A673 (cell line): ENCODE measurements at regions not wholly inside any gene's neighbourhood (a gene's known extent, or its start where the extent isn't known, plus 50 kb on each side); places are given as distances from the start of the nearest gene placed in this dataset.

Source experiments
- BruUV-seq: library from RNA; stranded (reverse); fragments of 400-500 nt; replicated peaks from 2 replicates; lab custom pipeline; 2021; lab: Mats Ljungman, UMichigan
- CTCF ChIA-PET: fragments of 300-600 bp; sonication (Branson Sonifier 250); formaldehyde crosslinking; loops from one replicate; lab custom pipeline; 2022; ENCODE audit warnings: antibody characterized with exemption; lab: Charles Lee
- POLR2A ChIA-PET: fragments of 300-600 bp; sonication (Branson Sonifier 250); formaldehyde crosslinking; loops from one replicate; lab custom pipeline; 2022; ENCODE audit warnings: antibody characterized with exemption; ENCODE audit not compliant: low non-redundant PET; lab: Charles Lee
- DNase-seq: peaks from one replicate; pipeline ENCODE4 v3.0.0-alpha.2; 2015; ENCODE audit warnings: low spot score
- H3K27ac ChIP-seq: fragments of 200-600 bp; sonication (generic); 2 replicates; pipeline ENCODE4 v1.5.1; 2016; ENCODE audit warnings: mixed run types, low read depth, mild to moderate bottlenecking, mixed read lengths, antibody characterized with exemption, low read length; ENCODE audit not compliant: poor library complexity, severe bottlenecking
- H3K27me3 ChIP-seq: fragments of 200-600 bp; sonication (generic); replicated peaks from 2 replicates; pipeline ENCODE4 v1.6.1; 2017; ENCODE audit warnings: mixed run types, low read depth, mild to moderate bottlenecking, mixed read lengths, antibody characterized with exemption, low read length; ENCODE audit not compliant: insufficient read depth, poor library complexity
- H3K36me3 ChIP-seq: fragments of 200-600 bp; sonication (generic); 2 replicates; pipeline ENCODE4 v1.6.1; 2016; ENCODE audit warnings: mixed run types, mild to moderate bottlenecking, mixed read lengths, antibody characterized with exemption, low read length; ENCODE audit not compliant: insufficient read depth, poor library complexity, severe bottlenecking
- H3K4me1 ChIP-seq: fragments of 200-600 bp; sonication (generic); 2 replicates; pipeline ENCODE4 v1.6.1; 2017; ENCODE audit warnings: mixed run types, mild to moderate bottlenecking, mixed read lengths, antibody characterized with exemption, low read length; ENCODE audit not compliant: insufficient read depth, poor library complexity, severe bottlenecking
- H3K4me3 ChIP-seq: fragments of 200-600 bp; sonication (generic); 2 replicates; pipeline ENCODE4 v1.5.1; 2016; ENCODE audit warnings: low read depth, mixed run types, mild to moderate bottlenecking, mixed read lengths, low read length; ENCODE audit not compliant: poor library complexity, severe bottlenecking
- H3K9me3 ChIP-seq: fragments of 200-600 bp; sonication (generic); 2 replicates; pipeline ENCODE4 v1.6.1; 2016; ENCODE audit warnings: mixed run types, low read depth, mild to moderate bottlenecking, mixed read lengths, antibody characterized with exemption, low read length; ENCODE audit not compliant: poor library complexity, severe bottlenecking
- CTCF ChIP-seq: fragments of 300-800, 200-600 bp; sonication (generic); conservative IDR thresholded peaks from 2 replicates; pipeline ENCODE4 v1.5.1; 2017; ENCODE audit warnings: low read depth, mild to moderate bottlenecking, antibody characterized with exemption, low read length, moderate library complexity, mixed read lengths
- EZH2 ChIP-seq: fragments of 200-600 bp; sonication (generic); IDR thresholded peaks from 2 replicates; pipeline ENCODE4 v1.6.1; 2017; ENCODE audit warnings: borderline replicate concordance, low read depth, mild to moderate bottlenecking, mixed read lengths, antibody characterized with exemption, low read length; ENCODE audit not compliant: poor library complexity, severe bottlenecking
- intact Hi-C: fragments of 100-400 bp; cut with micrococcal nuclease; formaldehyde crosslinking; loops from one replicate; pipeline ENCODE4 v1.10.0; 2022; ENCODE audit not compliant: unreplicated experiment

- intact Hi-C loops = loop anchor here (1.0 to 5.0 kb wide), 4 partner anchors 113 to 498 kb away; no protein-coding TSS in a partner anchor
- no peaks in the 10 kb centered on the region for H3K36me3 ChIP-seq
- no peak overlapping the region for H3K4me3 ChIP-seq
- no peak overlapping the region for H3K27ac ChIP-seq
- no peaks in the 10 kb centered on the region for H3K27me3 ChIP-seq
- H3K4me1 ChIP-seq = no peaks in the 10 kb centered on the region
- ChIA-PET POLR2A (no interaction called here), CTCF (interaction anchor here (0.6 kb wide), 1 partner anchor 131 kb away, joined by 4 read pairs; no protein-coding TSS in a partner anchor)
- no peaks in the 10 kb centered on the region for H3K9me3 ChIP-seq
- BruUV-seq = no TSS peak
- peak; percentile 90 for DNase-seq
- TF ChIP-seq CTCF (peak; percentile 92), EZH2 (no peak)
Observed at GRCh38 chr20:4607287-4607713, 79.0 kb upstream of the PRNP start.

GRCh38 chr20:4606051-4606450 lies 80.2 kb upstream of the PRNP start:
- Histone ChIP-seq H3K27me3 (no peaks in the 10 kb centered on the region), H3K27ac (no peak overlapping the region), H3K4me3 (no peak overlapping the region), H3K4me1 (peaks cover 12% of the 10 kb centered on the region), H3K9me3 (no peaks in the 10 kb centered on the region), H3K36me3 (no peaks in the 10 kb centered on the region)
- BruUV-seq = no TSS peak
- POLR2A ChIA-PET = no interaction called here
- DNase-seq = no peak
- intact Hi-C loops = loop anchor here (2.0 to 5.0 kb wide), 3 partner anchors 351 to 497 kb away; no protein-coding TSS in a partner anchor
- TF ChIP-seq CTCF (no peak), EZH2 (no peak)
- CTCF ChIA-PET = no interaction called here

GRCh38 chr20:4605166-4605565 lies 81.1 kb upstream of the PRNP start:
- no TSS peak for BruUV-seq
- DNase-seq = no peak
- intact Hi-C loops = loop anchor here (5.0 kb wide), 2 partner anchors 352 to 497 kb away; no protein-coding TSS in a partner anchor
- ChIA-PET CTCF (interaction anchor here (0.6 kb wide), 1 partner anchor 176 kb away, joined by 4 read pairs; no protein-coding TSS in a partner anchor), POLR2A (no interaction called here)
- Histone ChIP-seq H3K4me1 (peaks cover 19% of the 10 kb centered on the region), H3K27ac (no peak overlapping the region), H3K4me3 (no peak overlapping the region), H3K27me3 (no peaks in the 10 kb centered on the region), H3K36me3 (no peaks in the 10 kb centered on the region), H3K9me3 (no peaks in the 10 kb centered on the region)
- no peak for TF ChIP-seq EZH2

- TF ChIP-seq CTCF = no peak
- no peak for TF ChIP-seq EZH2
- Histone ChIP-seq H3K4me3 (no peak overlapping the region), H3K4me1 (peaks cover 19% of the 10 kb centered on the region), H3K27ac (no peak overlapping the region), H3K36me3 (no peaks in the 10 kb centered on the region), H3K27me3 (no peaks in the 10 kb centered on the region), H3K9me3 (no peaks in the 10 kb centered on the region)
- no peak for DNase-seq
- no TSS peak for BruUV-seq
- ChIA-PET POLR2A (no interaction called here), CTCF (interaction anchor here (0.6 kb wide), 1 partner anchor 176 kb away, joined by 4 read pairs; no protein-coding TSS in a partner anchor)
- intact Hi-C loops = no loop called here
Observed at GRCh38 chr20:4604580-4604979, 81.7 kb upstream of the PRNP start.
